ENCODE measurements at regions not wholly inside any gene's neighbourhood (a gene's known extent, or its start where the extent isn't known, plus 50 kb on each side); places are given as distances from the start of the nearest gene placed in this dataset.

DNA sequence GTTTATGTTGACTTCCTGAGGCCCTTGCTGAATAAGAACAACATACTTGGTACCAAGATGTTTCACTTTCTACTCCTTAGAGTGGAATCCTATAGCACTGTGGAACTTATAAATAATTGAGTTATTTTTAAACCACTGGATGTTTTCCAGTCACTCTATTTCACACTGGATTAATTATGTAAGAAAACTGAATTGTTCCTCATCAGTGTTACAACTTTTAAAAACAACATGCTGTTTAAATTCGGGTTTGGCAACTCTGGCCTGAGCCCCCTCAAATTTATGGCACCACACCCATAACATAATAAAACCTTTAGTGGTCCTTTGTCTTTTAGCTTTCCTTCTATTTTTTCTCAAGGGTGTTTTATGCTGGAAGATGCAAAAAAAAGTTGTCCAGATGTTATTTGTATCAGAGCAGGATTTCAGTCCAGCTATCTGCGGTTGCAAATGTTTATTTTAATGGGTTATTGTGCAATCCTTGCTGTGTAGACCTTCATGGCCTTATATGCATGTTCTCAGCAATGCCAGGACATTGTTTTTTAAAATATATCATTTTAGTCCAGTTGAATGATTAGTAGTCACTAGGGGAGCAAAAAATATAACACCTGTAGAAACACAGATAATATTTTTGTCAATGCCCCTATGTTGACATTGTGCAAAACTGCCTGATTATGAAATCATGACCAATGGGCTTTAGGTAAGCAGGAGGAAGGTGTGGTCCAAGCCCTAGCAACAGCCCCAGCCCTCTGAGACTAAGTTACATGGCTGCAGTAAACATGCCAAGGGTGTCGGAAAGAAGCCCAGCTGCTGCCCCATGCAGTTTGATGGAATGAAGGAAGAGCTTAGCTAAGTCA, 638.0 kb upstream of the ZEB2 start:
- Histone ChIP-seq H3K4me3 (ENCODE audit: low read length) (no peak overlapping the region), H3K4me1 (ENCODE audit: insufficient read depth, low read length) (no peaks in the 10 kb centered on the region), H3K9me3 (ENCODE audit: low read depth, low read length) (peaks cover 2% of the 10 kb centered on the region), H3K27me3 (ENCODE audit: insufficient read depth, low read length) (no peaks in the 10 kb centered on the region)

DNA sequence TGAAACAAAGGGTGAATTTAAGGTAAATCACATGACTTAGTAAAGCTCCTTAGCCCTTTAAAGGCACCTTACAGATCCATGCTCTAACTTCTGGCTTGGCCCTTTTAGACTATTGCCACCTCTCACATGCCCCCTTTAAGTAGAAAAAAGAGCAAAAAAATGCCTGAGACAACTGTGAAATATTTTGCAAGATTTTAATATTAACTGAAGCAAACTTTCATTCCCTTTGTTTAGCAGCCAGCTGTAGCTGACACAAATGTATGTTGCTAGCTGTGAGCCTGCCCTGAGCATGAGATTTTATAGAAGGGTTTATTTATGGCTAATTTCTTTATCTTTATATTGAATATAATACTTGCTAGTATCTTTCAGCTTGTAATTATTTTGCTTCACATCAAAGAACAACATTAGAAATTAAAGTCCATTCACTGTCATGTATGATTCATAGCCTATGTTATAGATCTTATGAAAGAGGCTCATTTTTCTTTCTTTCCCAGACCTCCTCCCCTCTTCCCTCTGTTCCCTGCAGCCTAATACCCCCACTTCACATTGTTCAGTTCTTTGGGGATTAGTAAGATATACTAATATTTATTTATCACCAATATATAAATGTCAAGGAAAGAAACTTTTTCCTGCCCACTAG, 637.2 kb upstream of the ZEB2 start:
- Histone ChIP-seq H3K9me3 (ENCODE audit: low read depth, low read length) (peaks cover 5% of the 10 kb centered on the region), H3K27me3 (ENCODE audit: insufficient read depth, low read length) (no peaks in the 10 kb centered on the region), H3K4me1 (ENCODE audit: insufficient read depth, low read length) (no peaks in the 10 kb centered on the region), H3K4me3 (ENCODE audit: low read length) (no peak overlapping the region)

DNA sequence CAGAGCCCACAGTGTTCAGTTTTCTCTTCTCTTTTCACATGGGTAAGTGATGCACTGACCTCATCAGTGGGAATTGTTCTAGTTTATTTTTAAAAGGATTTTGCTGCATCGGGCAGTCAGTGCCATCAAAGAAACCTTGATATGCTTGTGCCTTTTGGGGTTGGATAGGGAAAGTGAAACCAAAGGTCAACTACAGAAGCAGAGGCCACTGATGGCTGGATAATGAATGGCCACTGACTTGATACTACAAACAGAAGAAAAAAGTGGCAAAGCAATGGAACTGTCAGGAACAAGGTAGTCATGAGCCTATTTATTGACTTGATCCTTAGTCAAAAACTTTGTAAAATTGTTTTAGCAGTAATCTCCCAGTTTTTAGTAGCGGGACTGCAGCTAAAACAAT, 636.3 kb upstream of the ZEB2 start:
- no peaks in the 10 kb centered on the region for H3K27me3 ChIP-seq (ENCODE audit: insufficient read depth, low read length)
- H3K4me3 ChIP-seq (ENCODE audit: low read length), result no peak overlapping the region
- H3K9me3 ChIP-seq (ENCODE audit: low read depth, low read length), result peaks cover 5% of the 10 kb centered on the region
- H3K4me1 ChIP-seq (ENCODE audit: insufficient read depth, low read length), result no peaks in the 10 kb centered on the region

DNA sequence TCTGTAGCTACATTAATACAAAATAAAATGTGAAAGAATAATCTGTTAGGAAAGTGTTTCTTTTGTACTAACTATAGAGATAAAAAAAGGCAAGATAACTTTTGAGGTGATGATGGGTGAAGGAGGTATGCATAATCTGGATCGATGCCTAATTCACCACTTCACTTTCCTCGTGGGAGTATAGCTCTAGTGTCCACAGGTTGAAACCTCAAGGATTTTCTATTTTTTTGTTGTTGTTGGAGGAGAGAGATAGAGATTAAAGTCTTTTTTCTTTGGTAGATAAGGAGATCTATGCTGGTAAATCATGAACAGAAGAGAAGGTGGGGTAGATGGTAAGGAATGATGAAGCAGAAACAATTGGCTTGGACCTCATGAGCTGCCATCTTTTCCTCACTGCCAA, 635.3 kb upstream of the ZEB2 start:
- no peak overlapping the region for H3K4me3 ChIP-seq (ENCODE audit: low read length)
- peaks cover 5% of the 10 kb centered on the region for H3K9me3 ChIP-seq (ENCODE audit: low read depth, low read length)
- no peaks in the 10 kb centered on the region for H3K4me1 ChIP-seq (ENCODE audit: insufficient read depth, low read length)
- no peaks in the 10 kb centered on the region for H3K27me3 ChIP-seq (ENCODE audit: insufficient read depth, low read length)

DNA sequence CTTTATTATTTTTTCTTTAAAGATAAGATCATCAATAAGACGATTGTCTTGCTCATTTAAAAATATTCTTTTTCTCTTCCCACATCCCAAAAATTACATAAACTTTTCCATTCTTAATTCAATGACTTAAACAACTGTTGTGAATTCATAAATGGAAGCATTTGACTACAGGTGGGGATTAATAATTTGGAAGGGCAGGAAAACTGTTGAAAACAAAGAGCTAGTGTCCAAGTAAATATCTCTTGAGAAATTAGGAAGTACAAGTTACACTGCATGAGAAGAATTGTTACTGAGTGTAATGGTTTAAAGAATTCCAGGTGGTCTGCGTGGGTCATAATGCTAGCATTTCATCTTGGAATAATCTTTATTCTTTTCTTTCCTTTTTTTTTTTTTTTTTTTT, 634.8 kb upstream of the ZEB2 start:
- Histone ChIP-seq H3K4me1 (ENCODE audit: insufficient read depth, low read length) (no peaks in the 10 kb centered on the region), H3K9me3 (ENCODE audit: low read depth, low read length) (peaks cover 5% of the 10 kb centered on the region), H3K4me3 (ENCODE audit: low read length) (no peak overlapping the region), H3K27me3 (ENCODE audit: insufficient read depth, low read length) (no peaks in the 10 kb centered on the region)

DNA sequence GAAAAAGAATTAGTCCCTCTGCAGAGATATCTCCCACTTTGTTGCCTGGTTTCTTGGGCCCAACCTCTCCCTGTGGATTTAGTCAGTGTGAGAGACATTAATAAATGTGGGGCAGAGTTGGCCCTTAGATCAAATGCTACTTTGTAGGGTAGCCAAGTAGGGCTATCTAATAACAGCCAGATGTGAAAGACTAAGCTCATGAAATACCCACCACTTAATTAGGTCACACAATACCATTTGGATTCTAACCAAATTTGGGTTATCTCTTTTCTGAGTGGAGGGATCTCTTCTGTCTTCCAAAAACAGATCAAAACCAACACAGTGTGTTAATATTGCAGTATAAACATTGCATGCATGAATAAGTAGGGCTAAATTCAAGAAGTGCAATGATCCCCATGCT, 626.8 kb upstream of the ZEB2 start:
- Histone ChIP-seq H3K4me3 (ENCODE audit: low read length) (no peak overlapping the region), H3K4me1 (ENCODE audit: insufficient read depth, low read length) (no peaks in the 10 kb centered on the region), H3K27me3 (ENCODE audit: insufficient read depth, low read length) (no peaks in the 10 kb centered on the region), H3K9me3 (ENCODE audit: low read depth, low read length) (no peaks in the 10 kb centered on the region)

DNA sequence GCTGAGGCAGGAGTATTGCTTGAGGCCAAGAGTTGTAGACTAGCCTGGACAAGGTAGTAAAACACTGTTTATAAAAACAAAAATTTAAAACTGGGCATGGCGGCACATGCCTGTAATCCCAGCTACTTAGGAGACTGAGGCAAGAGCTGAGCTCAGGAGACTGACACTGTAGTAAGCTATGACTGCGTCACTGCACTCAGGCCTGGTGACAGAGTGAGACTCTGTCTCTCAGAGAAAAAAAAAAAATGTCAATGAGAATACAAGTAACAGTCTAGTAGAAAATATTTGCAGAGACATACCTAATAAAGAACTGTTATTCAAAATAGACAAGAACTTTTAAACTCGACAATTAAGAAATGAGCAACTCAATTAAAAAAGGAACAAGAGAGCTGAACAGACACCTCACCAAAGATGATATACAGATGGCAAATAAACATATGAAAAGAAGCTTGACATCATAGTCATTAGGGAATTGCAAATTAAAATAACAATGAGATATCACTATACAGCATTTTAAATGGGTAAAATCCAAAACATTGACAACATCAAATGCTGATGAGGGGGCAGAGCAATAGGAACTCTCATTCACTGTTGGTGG, 624.3 kb upstream of the ZEB2 start:
- Histone ChIP-seq H3K27me3 (ENCODE audit: insufficient read depth, low read length) (no peaks in the 10 kb centered on the region), H3K4me1 (ENCODE audit: insufficient read depth, low read length) (no peaks in the 10 kb centered on the region), H3K9me3 (ENCODE audit: low read depth, low read length) (no peaks in the 10 kb centered on the region), H3K4me3 (ENCODE audit: low read length) (no peak overlapping the region)

DNA sequence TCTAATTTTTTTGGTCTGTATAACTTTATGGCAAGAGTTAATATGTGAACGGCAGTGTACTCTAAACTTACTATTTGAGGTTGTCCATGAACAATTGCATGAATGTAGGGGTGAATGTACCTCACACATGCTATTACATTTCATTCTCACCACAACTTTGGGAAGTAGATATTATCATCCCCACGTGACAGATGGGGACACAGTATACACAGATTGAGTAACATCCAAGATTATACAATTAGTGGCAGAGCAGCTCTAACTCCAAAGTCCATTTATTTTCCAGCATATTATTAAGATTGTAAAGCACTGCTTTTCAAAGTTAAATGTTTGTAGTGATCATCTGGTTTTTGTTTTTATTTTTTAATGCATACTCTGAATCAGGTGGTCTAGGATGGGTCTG, 622.1 kb upstream of the ZEB2 start:
- no peaks in the 10 kb centered on the region for H3K4me1 ChIP-seq (ENCODE audit: insufficient read depth, low read length)
- no peaks in the 10 kb centered on the region for H3K27me3 ChIP-seq (ENCODE audit: insufficient read depth, low read length)
- no peak overlapping the region for H3K4me3 ChIP-seq (ENCODE audit: low read length)
- H3K9me3 ChIP-seq (ENCODE audit: low read depth, low read length), result no peaks in the 10 kb centered on the region

DNA sequence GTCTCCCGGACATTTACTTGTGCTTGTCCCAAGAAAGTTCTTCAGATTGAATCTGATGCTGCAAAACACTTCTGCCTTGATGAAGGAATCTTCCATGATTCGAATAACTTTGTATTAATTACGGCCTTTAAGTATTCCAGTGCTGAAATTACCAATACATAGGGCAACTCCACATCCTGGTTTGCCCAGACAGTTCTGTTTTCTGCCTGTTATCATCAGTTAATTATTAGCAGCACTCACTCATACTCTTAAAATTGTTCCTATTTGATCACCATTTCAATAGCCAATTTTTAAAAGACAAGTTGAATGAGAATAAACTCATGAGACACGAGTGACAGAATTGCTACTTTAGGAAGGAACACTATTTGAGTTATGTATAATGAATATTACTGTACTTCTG, 620.7 kb upstream of the ZEB2 start:
- H3K9me3 ChIP-seq (ENCODE audit: low read depth, low read length), result no peaks in the 10 kb centered on the region
- no peaks in the 10 kb centered on the region for H3K27me3 ChIP-seq (ENCODE audit: insufficient read depth, low read length)
- no peak overlapping the region for H3K4me3 ChIP-seq (ENCODE audit: low read length)
- H3K4me1 ChIP-seq (ENCODE audit: insufficient read depth, low read length), result no peaks in the 10 kb centered on the region

DNA sequence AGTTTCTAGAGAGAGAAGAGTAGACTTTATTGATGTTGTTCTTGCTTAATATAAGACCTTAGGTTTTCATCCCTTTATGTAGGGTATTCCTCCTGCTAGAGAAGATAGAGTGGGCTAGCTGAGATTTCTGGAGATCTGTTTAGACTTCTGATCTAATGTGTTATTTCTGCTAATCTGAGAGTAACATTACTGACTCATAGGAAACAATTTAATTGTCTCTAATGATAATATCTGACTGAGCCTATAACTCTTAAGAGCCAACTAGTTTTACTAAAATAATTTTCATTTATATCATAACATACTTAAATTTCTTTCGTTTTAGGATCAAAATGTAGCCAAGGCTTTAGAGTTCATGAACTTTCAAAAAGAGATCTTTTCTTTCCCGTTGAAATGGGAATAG, 618.7 kb upstream of the ZEB2 start:
- Histone ChIP-seq H3K4me3 (ENCODE audit: low read length) (no peak overlapping the region), H3K4me1 (ENCODE audit: insufficient read depth, low read length) (no peaks in the 10 kb centered on the region), H3K9me3 (ENCODE audit: low read depth, low read length) (no peaks in the 10 kb centered on the region), H3K27me3 (ENCODE audit: insufficient read depth, low read length) (no peaks in the 10 kb centered on the region)

DNA sequence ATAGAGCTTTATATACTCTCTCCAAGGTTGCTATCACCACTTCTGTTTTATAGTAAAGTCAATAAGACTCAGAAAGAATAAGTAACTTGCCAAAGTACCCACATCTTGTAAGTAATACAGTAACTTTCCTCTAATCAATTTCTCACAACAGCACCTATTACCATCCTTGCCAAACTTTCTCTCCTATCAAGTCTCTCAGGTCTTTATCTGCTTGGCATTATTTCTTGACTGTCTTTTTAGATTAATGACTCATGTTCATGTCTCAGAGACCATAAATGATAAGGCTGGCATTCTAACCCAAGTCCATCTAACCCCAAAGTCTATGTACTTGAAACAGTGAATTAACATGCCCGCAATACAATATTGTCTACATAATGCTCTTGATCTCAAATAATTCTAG, 618.0 kb upstream of the ZEB2 start:
- Histone ChIP-seq H3K27me3 (ENCODE audit: insufficient read depth, low read length) (no peaks in the 10 kb centered on the region), H3K4me1 (ENCODE audit: insufficient read depth, low read length) (no peaks in the 10 kb centered on the region), H3K4me3 (ENCODE audit: low read length) (no peak overlapping the region), H3K9me3 (ENCODE audit: low read depth, low read length) (no peaks in the 10 kb centered on the region)

DNA sequence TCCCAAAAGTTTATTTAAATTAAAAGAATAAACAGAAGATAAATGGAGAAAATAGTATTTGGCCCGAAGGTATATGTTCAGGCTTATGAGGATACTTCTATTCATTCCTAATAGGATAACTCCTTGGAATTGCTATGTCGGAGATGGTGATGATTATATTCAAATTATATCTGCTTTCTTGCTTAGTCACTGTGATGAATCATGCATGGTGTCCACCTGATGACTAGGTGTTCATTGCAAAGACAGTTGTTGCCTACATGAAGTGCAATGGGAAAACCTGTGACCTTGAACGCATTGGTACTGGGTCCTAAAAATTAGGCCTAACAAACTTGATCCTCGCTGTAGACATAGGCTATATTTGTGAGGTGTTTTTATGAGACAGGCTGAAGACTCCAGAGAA, 617.3 kb upstream of the ZEB2 start:
- H3K9me3 ChIP-seq (ENCODE audit: low read depth, low read length), result no peaks in the 10 kb centered on the region
- H3K4me3 ChIP-seq (ENCODE audit: low read length), result no peak overlapping the region
- H3K4me1 ChIP-seq (ENCODE audit: insufficient read depth, low read length), result no peaks in the 10 kb centered on the region
- no peaks in the 10 kb centered on the region for H3K27me3 ChIP-seq (ENCODE audit: insufficient read depth, low read length)

DNA sequence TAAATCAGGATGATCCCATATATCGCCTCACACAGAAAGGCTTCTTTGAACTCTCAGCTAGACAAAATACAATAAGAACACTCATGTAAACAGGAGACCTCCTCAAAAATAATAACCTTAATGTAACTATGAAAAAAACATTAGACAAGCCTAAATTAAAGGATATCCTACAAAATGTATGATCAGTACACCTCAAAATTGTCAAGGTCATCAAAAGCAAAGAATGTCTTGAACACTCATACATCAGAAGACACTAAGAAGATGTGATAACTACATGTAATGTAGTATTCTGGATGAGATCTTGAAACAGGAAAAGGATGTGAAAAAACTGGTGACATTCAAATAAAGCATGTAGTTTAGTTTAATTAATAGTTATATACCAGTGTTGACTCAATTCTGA, 616.8 kb upstream of the ZEB2 start:
- Histone ChIP-seq H3K4me1 (ENCODE audit: insufficient read depth, low read length) (no peaks in the 10 kb centered on the region), H3K9me3 (ENCODE audit: low read depth, low read length) (no peaks in the 10 kb centered on the region), H3K27me3 (ENCODE audit: insufficient read depth, low read length) (no peaks in the 10 kb centered on the region), H3K4me3 (ENCODE audit: low read length) (no peak overlapping the region)

DNA sequence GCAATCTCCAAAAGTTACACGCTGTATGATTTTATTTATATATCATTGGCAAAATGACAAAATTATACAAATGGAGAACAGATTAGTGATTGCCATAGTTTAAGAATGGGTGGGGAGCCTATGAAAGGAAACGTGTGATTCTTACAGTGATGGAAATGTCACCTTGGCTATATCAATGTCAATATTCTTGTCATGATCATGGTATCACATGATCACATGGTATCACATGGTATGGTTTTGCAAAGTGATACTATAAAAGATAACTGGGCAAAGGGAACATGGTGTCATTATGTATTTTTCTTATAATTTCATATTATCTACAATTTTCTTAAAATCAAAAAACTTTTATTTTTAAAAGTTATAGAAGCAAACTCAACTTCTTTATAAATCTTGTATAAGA, 606.2 kb upstream of the ZEB2 start:
- no peaks in the 10 kb centered on the region for H3K4me1 ChIP-seq (ENCODE audit: insufficient read depth, low read length)
- H3K4me3 ChIP-seq (ENCODE audit: low read length), result no peak overlapping the region

DNA sequence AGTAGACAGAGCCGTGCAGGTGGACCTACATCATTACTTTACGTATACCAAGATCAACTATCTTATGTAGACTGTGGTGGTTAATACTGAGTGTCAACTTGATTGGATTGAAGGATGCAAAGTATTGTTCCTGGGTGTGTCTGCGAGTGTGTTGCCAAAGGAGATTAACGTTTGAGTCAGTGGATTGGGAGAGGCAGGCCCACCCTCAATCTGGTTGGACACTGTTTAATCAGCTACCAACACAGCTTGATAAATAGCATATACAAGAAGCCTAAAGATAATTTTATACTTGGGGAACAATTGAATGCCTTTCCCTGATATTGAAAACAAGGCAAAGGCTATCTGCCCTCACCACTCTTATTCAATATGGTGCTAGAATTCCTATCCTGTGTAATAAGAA, 604.2 kb upstream of the ZEB2 start:
- no peaks in the 10 kb centered on the region for H3K27me3 ChIP-seq (ENCODE audit: insufficient read depth, low read length)
- no peaks in the 10 kb centered on the region for H3K4me1 ChIP-seq (ENCODE audit: insufficient read depth, low read length)
- H3K9me3 ChIP-seq (ENCODE audit: low read depth, low read length), result no peaks in the 10 kb centered on the region
- no peak overlapping the region for H3K4me3 ChIP-seq (ENCODE audit: low read length)

More for the DNA sequence above, 606.2 kb upstream of the ZEB2 start:
- H3K27me3 ChIP-seq (ENCODE audit: insufficient read depth, low read length), result no peaks in the 10 kb centered on the region
- no peaks in the 10 kb centered on the region for H3K9me3 ChIP-seq (ENCODE audit: low read depth, low read length)

DNA sequence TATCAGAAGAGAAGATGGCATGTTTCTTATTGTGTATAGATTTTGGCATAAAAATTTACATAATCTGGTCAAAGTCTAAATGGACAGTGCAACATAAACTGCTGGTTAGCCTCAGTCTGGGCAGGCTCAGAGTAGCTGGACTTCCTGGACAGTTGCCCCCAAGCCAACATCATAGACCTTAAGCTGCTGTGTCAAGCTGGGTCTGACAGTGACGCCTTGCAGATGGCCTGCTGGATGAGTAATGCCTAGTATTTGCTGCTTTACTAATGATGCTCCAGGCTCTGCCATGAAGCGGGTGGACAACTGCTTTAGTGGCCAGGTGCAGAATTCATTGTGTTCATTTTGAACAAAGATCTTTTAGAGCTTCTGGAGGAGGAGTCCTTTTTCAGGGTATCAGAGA, 603.7 kb upstream of the ZEB2 start:
- Histone ChIP-seq H3K27me3 (ENCODE audit: insufficient read depth, low read length) (no peaks in the 10 kb centered on the region), H3K4me1 (ENCODE audit: insufficient read depth, low read length) (no peaks in the 10 kb centered on the region), H3K9me3 (ENCODE audit: low read depth, low read length) (no peaks in the 10 kb centered on the region), H3K4me3 (ENCODE audit: low read length) (no peak overlapping the region)

Data from mononuclear cell (primary cell).